H9 (cell line): ENCODE measurements at regions not wholly inside any gene's neighbourhood (a gene's known extent, or its start where the extent isn't known, plus 50 kb on each side); places are given as distances from the start of the nearest gene placed in this dataset.

Source experiments
- DNase-seq: peaks from one replicate; pipeline ENCODE4 v3.0.0-alpha.2; 2017
- H2AFZ ChIP-seq: one replicate; pipeline ENCODE4 v1.6.1; 2013; ENCODE audit warnings: mild to moderate bottlenecking, low read length, control low read depth, moderate library complexity
- H2AK5ac ChIP-seq: 2 replicates; pipeline ENCODE4 v1.6.1; 2013; ENCODE audit warnings: low read length, control low read depth, mixed read lengths; ENCODE audit not compliant: insufficient read length
- H2BK120ac ChIP-seq: one replicate; pipeline ENCODE4 v1.6.1; 2013; ENCODE audit warnings: low read depth, mild to moderate bottlenecking, low read length, control low read depth, inconsistent platforms; ENCODE audit not compliant: poor library complexity, severe bottlenecking
- H2BK12ac ChIP-seq: 2 replicates; pipeline ENCODE4 v1.6.1; 2013; ENCODE audit warnings: low read length, control low read depth, mixed read lengths, low read depth; ENCODE audit not compliant: insufficient read length
- H2BK15ac ChIP-seq: 2 replicates; pipeline ENCODE4 v1.6.1; 2013; ENCODE audit warnings: low read depth, low read length, control low read depth
- H2BK20ac ChIP-seq: one replicate; pipeline ENCODE4 v1.6.1; 2013; ENCODE audit warnings: low read depth, mild to moderate bottlenecking, low read length, control low read depth, inconsistent platforms; ENCODE audit not compliant: poor library complexity, severe bottlenecking
- H2BK5ac ChIP-seq: 2 replicates; pipeline ENCODE4 v1.6.1; 2013; ENCODE audit warnings: low read length, control low read depth, mixed read lengths; ENCODE audit not compliant: insufficient read length
- H3K14ac ChIP-seq: 2 replicates; pipeline ENCODE4 v1.6.1; 2013; ENCODE audit warnings: low read length, control low read depth; ENCODE audit not compliant: insufficient read depth
- H3K18ac ChIP-seq: 2 replicates; pipeline ENCODE4 v1.6.1; 2013; ENCODE audit warnings: low read depth, mild to moderate bottlenecking, mixed read lengths, low read length, control low read depth; ENCODE audit not compliant: insufficient read length
- H3K23ac ChIP-seq: 2 replicates; pipeline ENCODE4 v1.6.1; 2013; ENCODE audit warnings: low read length, control low read depth, mixed read lengths, low read depth; ENCODE audit not compliant: insufficient read length
- H3K23me2 ChIP-seq: 2 replicates; pipeline ENCODE4 v1.6.1; 2013; ENCODE audit warnings: low read depth, mild to moderate bottlenecking, mixed read lengths, low read length, control low read depth; ENCODE audit not compliant: insufficient read length, poor library complexity, severe bottlenecking
- H3K27ac ChIP-seq: 2 replicates; pipeline ENCODE4 v1.5.1; 2013; ENCODE audit warnings: low read length, control low read depth, mixed read lengths, low read depth; ENCODE audit not compliant: insufficient read length
- H3K27me3 ChIP-seq: 2 replicates; pipeline ENCODE4 v1.6.1; 2013; ENCODE audit warnings: low read length, control low read depth, inconsistent platforms; ENCODE audit not compliant: insufficient read depth
- H3K4ac ChIP-seq: 2 replicates; pipeline ENCODE4 v1.6.1; 2013; ENCODE audit warnings: low read depth, mild to moderate bottlenecking, control low read depth, inconsistent platforms, low read length, moderate library complexity
- H3K4me1 ChIP-seq: 2 replicates; pipeline ENCODE4 v1.6.1; 2013; ENCODE audit warnings: low read length, control low read depth, inconsistent platforms; ENCODE audit not compliant: insufficient read depth
- H3K4me2 ChIP-seq: 2 replicates; pipeline ENCODE4 v1.6.1; 2013; ENCODE audit warnings: low read length, control low read depth, mixed read lengths; ENCODE audit not compliant: insufficient read length, insufficient read depth
- H3K56ac ChIP-seq: 2 replicates; pipeline ENCODE4 v1.6.1; 2013; ENCODE audit warnings: low read depth, mild to moderate bottlenecking, mixed read lengths, low read length, control low read depth; ENCODE audit not compliant: insufficient read length
- H3K79me1 ChIP-seq: 2 replicates; pipeline ENCODE4 v1.6.1; 2013; ENCODE audit warnings: low read depth, mild to moderate bottlenecking, moderate library complexity, low read length, control low read depth, inconsistent platforms; ENCODE audit not compliant: insufficient read depth, poor library complexity, severe bottlenecking
- H3K79me2 ChIP-seq: 2 replicates; pipeline ENCODE4 v1.6.1; 2013; ENCODE audit warnings: low read length, control low read depth, inconsistent platforms; ENCODE audit not compliant: insufficient read depth
- H3K9ac ChIP-seq: 2 replicates; pipeline ENCODE4 v1.6.1; 2013; ENCODE audit warnings: low read length, control low read depth, mixed read lengths; ENCODE audit not compliant: insufficient read length; ENCODE audit errors: extremely low read depth
- H3K9me3 ChIP-seq: one replicate; pipeline ENCODE4 v1.6.1; 2013; ENCODE audit warnings: low read depth, low read length, inconsistent platforms; ENCODE audit not compliant: control insufficient read depth
- H3T11ph ChIP-seq: one replicate; pipeline ENCODE4 v1.6.1; 2013; ENCODE audit warnings: mild to moderate bottlenecking, low read length, control low read depth, inconsistent platforms
- H4K20me1 ChIP-seq: one replicate; pipeline ENCODE4 v1.6.1; 2013; ENCODE audit not compliant: control insufficient read depth, insufficient read length, insufficient read depth
- H4K5ac ChIP-seq: 2 replicates; pipeline ENCODE4 v1.6.1; 2013; ENCODE audit warnings: low read depth, mild to moderate bottlenecking, mixed read lengths, low read length, control low read depth; ENCODE audit not compliant: insufficient read length
- H4K8ac ChIP-seq: replicated peaks from 2 replicates; pipeline ENCODE4 v1.6.1; 2013; ENCODE audit warnings: low read length, control low read depth, mixed read lengths, low read depth; ENCODE audit not compliant: insufficient read length
- H4K91ac ChIP-seq: 2 replicates; pipeline ENCODE4 v1.6.1; 2013; ENCODE audit warnings: low read depth, mild to moderate bottlenecking, moderate library complexity, mixed read lengths, low read length, control low read depth; ENCODE audit not compliant: insufficient read length
- H3K27ac Mint-ChIP-seq, 3 experiments: 2 replicates in 2 of 3; 3 replicates in 1 of 3; pipeline ENCODE4 v1.8.0; 2020 to 2021; ENCODE audit warnings: mixed read lengths in 3 of 3, mild to moderate bottlenecking in 1 of 3, moderate library complexity in 1 of 3
- H3K27me3 Mint-ChIP-seq: 2 replicates; pipeline ENCODE4 v1.8.0; 2021; ENCODE audit warnings: low read depth, mild to moderate bottlenecking, moderate library complexity, mixed read lengths
- H3K36me3 Mint-ChIP-seq, 3 experiments: 2 replicates in 2 of 3; 3 replicates in 1 of 3; pipeline ENCODE4 v1.8.0; 2020 to 2021; ENCODE audit warnings: low read depth in 3 of 3, mixed read lengths in 3 of 3; ENCODE audit not compliant: insufficient read depth in 1 of 3
- H3K4me1 Mint-ChIP-seq, 2 experiments: 2 replicates each; pipeline ENCODE4 v1.8.0; 2020; ENCODE audit warnings: mixed read lengths in 2 of 2
- H3K4me3 Mint-ChIP-seq, 2 experiments: 2 replicates in 1 of 2; 3 replicates in 1 of 2; pipeline ENCODE4 v1.8.0; 2020 to 2021; ENCODE audit warnings: mild to moderate bottlenecking in 2 of 2, mixed read lengths in 2 of 2, moderate library complexity in 1 of 2
- H3K9me3 Mint-ChIP-seq, 2 experiments: 2 replicates in 1 of 2; 3 replicates in 1 of 2; pipeline ENCODE4 v1.8.0; 2020; ENCODE audit warnings: mild to moderate bottlenecking in 2 of 2, mixed read lengths in 2 of 2, moderate library complexity in 1 of 2
- CTCF ChIP-seq: fragments of 200-600 bp; sonication (generic); conservative IDR thresholded peaks from 3 replicates; pipeline ENCODE4 v1.8.0; 2021; ENCODE audit warnings: antibody characterized with exemption, mild to moderate bottlenecking
- WGBS: extraction: QIAGEN DNeasy Blood & Tissue Kit; methylation state at CpG from one replicate; pipeline ENCODE4 v1.1.7; 2013; ENCODE audit warnings: missing lambda C conversion rate, low lambda C conversion rate, mixed read lengths; ENCODE audit not compliant: insufficient read length; ENCODE audit errors: extremely low coverage; 5-methylcytosine and 5-hydroxymethylcytosine counted together

- Histone ChIP-seq H3K23ac (no peak overlapping the region), H2BK20ac (no peak overlapping the region), H2AFZ (no peak overlapping the region), H3K9me3 (no peaks in the 10 kb centered on the region), H2BK5ac (no peak overlapping the region), H3K27ac (no peak overlapping the region), H3K79me2 (no peaks in the 10 kb centered on the region), H2AK5ac (no peak overlapping the region), H3K4ac (no peak overlapping the region), H3K56ac (no peak overlapping the region), H4K8ac (no peak overlapping the region), H2BK15ac (no peak overlapping the region), H3K4me2 (no peak overlapping the region), H4K91ac (no peak overlapping the region), H3K4me1 (peaks cover 3% of the 10 kb centered on the region; the same call in 1 of the 2 replicates), H3T11ph (no peak overlapping the region), H3K79me1 (no peaks in the 10 kb centered on the region), H4K20me1 (no peaks in the 10 kb centered on the region), H3K9ac (no peak overlapping the region), H2BK12ac (no peak overlapping the region), H3K23me2 (no peaks in the 10 kb centered on the region), H3K14ac (no peak overlapping the region), H2BK120ac (no peak overlapping the region), H4K5ac (no peak overlapping the region), H3K18ac (no peak overlapping the region), H3K27me3 (no peaks in the 10 kb centered on the region)
- no peak overlapping the region for H3K4me3 Mint-ChIP-seq
- peak; percentile 50 for DNase-seq
- H3K36me3 Mint-ChIP-seq: peaks cover 0 to 20% (median 0%) of the 10 kb centered on the region in 3 experiments; a peak in 3 of 7 replicates
- peaks cover 13 to 18% of the 10 kb centered on the region in 2 experiments for H3K4me1 Mint-ChIP-seq
- no peak for TF ChIP-seq CTCF
- no peaks in the 10 kb centered on the region for H3K27me3 Mint-ChIP-seq
- WGBS: no CpG with 5 or more reads among the region's 1 CpG
- no peak overlapping the region for H3K27ac Mint-ChIP-seq
- peaks cover 6 to 14% of the 10 kb centered on the region in 2 experiments; a peak in 3 of 5 replicates for H3K9me3 Mint-ChIP-seq
Measured at GRCh38 chr2:154568413-154568812, 130.1 kb upstream of the KCNJ3 start.
